A549 (cell line): ENCODE measurements at regions not wholly inside any gene's neighbourhood (a gene's known extent, or its start where the extent isn't known, plus 50 kb on each side); places are given as distances from the start of the nearest gene placed in this dataset.

ENCODE experiments used
- ATAC-seq, 2 experiments: fragments of 200-7000 bp in 1 of 2; fragments of >200 bp in 1 of 2; cut with Nextera tagmentation in 1 of 2; cut with Tn5 transposase in 1 of 2; 3 replicates each; pipeline versions ENCODE4 v1.8.0 to v1.9.1; 2018 to 2020; ENCODE audit warnings: mild to moderate bottlenecking in 1 of 2, moderate library complexity in 1 of 2
- CTCF ChIA-PET: fragments of 300-600 bp; sonication (Branson Sonifier 250); formaldehyde crosslinking; extraction: SDS; loops from one replicate; lab custom pipeline; 2021; ENCODE audit warnings: antibody characterized with exemption, inconsistent platforms; lab: Yijun Ruan, JAX
- POLR2A ChIA-PET: fragments of 350-600 bp; formaldehyde crosslinking; extraction: SDS; loops from one replicate; lab custom pipeline; 2021; ENCODE audit warnings: antibody characterized with exemption, inconsistent platforms; lab: Yijun Ruan, JAX
- DNase-seq, 2 experiments: peaks; one replicate each; pipeline versions ENCODE4 v3.0.0 to v3.0.0-alpha.2; 2011 to 2016; ENCODE audit warnings: low read depth in 1 of 2, low spot score in 1 of 2
- FAIRE-seq: peaks from 2 replicates; lab custom pipeline; 2011; peaks lifted over from hg19 to GRCh38; lab: Jason Lieb, UNC
- H3K27ac ChIP-seq, 2 experiments: fragments of >200 bp; sonication (Bioruptor Twin); formaldehyde crosslinking; 3 replicates each; pipeline ENCODE4 v1.5.1; 2016 to 2017
- H3K4me1 ChIP-seq: fragments of >200 bp; sonication (Bioruptor Twin); formaldehyde crosslinking; 3 replicates; pipeline ENCODE4 v1.6.1; 2016
- H3K4me2 ChIP-seq: fragments of >200 bp; sonication (Bioruptor Twin); formaldehyde crosslinking; 3 replicates; pipeline ENCODE4 v1.6.1; 2016
- H3K4me3 ChIP-seq: fragments of >200 bp; sonication (Bioruptor Twin); formaldehyde crosslinking; 3 replicates; pipeline ENCODE4 v1.5.1; 2016
- H3K9me3 ChIP-seq: fragments of >200 bp; sonication (Bioruptor Twin); formaldehyde crosslinking; 3 replicates; pipeline ENCODE4 v1.6.1; 2016
- CEBPB ChIP-seq, 2 experiments: fragments of >200 bp in 1 of 2; sonication (Bioruptor Twin) in 1 of 2; formaldehyde crosslinking in 1 of 2; IDR thresholded peaks; 2 replicates each; pipeline ENCODE4 v1.6.1; 2012 to 2016
- CHD2 ChIP-seq: fragments of 150-350 bp; IDR thresholded peaks from 2 replicates; pipeline ENCODE4 v1.6.1; 2014; ENCODE audit warnings: low read length; ENCODE audit not compliant: partially characterized antibody
- CHD4 ChIP-seq: fragments of 200-600 bp; sonication (generic); IDR thresholded peaks from 2 replicates; pipeline ENCODE4 v1.6.1; 2016; ENCODE audit warnings: antibody characterized with exemption, mild to moderate bottlenecking, borderline replicate concordance
- EHF ChIP-seq: fragments of 250-450 bp; sonication (Bioruptor Pico); IDR thresholded peaks from 2 replicates; pipeline ENCODE4 v1.5.0; 2020; ENCODE audit warnings: mild to moderate bottlenecking
- EP300 ChIP-seq, 2 experiments: fragments of >200 bp; sonication (Bioruptor Twin); formaldehyde crosslinking; IDR thresholded peaks; 2 replicates in 1 of 2; 3 replicates in 1 of 2; pipeline ENCODE4 v1.6.1; 2016 to 2017
- GATA3 ChIP-seq: IDR thresholded peaks from 2 replicates; pipeline ENCODE4 v1.6.1; 2012; ENCODE audit warnings: borderline replicate concordance
- HDAC2 ChIP-seq: fragments of 200-600 bp; sonication (generic); IDR thresholded peaks from 2 replicates; pipeline ENCODE4 v1.6.1; 2016
- HEYL ChIP-seq: fragments of 250-450 bp; sonication (Bioruptor Pico); IDR thresholded peaks from 2 replicates; pipeline ENCODE4 v1.8.0; 2021; ENCODE audit warnings: mild to moderate bottlenecking, moderate library complexity
- HOXB13 ChIP-seq: fragments of 250-450 bp; sonication (Bioruptor Pico); IDR thresholded peaks from 2 replicates; pipeline ENCODE4 v1.5.0; 2020; ENCODE audit warnings: low read depth, mild to moderate bottlenecking, moderate library complexity
- HOXB5 ChIP-seq: fragments of 250-450 bp; sonication (Bioruptor Pico); IDR thresholded peaks from 2 replicates; pipeline ENCODE4 v1.5.0; 2020; ENCODE audit warnings: mild to moderate bottlenecking, moderate library complexity
- JUN ChIP-seq, 2 experiments: fragments of >200 bp; sonication (Bioruptor Twin); formaldehyde crosslinking; IDR thresholded peaks; 2 replicates in 1 of 2; 3 replicates in 1 of 2; pipeline ENCODE4 v1.6.1; 2016 to 2017
- KDM1A ChIP-seq: fragments of 200-600 bp; sonication (generic); IDR thresholded peaks from 2 replicates; pipeline ENCODE4 v1.6.1; 2016; ENCODE audit warnings: low read depth, mild to moderate bottlenecking
- MYC ChIP-seq: IDR thresholded peaks from 2 replicates; pipeline ENCODE4 v1.6.1; 2012; ENCODE audit warnings: mild to moderate bottlenecking, inconsistent platforms, low read length, improper control_type of control experiment, borderline replicate concordance
- NFE2L2 ChIP-seq: fragments of 150-350 bp; conservative IDR thresholded peaks from 2 replicates; pipeline ENCODE4 v1.6.1; 2014; ENCODE audit warnings: low read length
- NPAS2 ChIP-seq: fragments of 250-450 bp; sonication (Bioruptor Pico); IDR thresholded peaks from 2 replicates; pipeline ENCODE4 v1.8.0; 2022; ENCODE audit warnings: mild to moderate bottlenecking, moderate library complexity, borderline replicate concordance
- NR3C1 ChIP-seq: fragments of >200 bp; sonication (Bioruptor Twin); formaldehyde crosslinking; IDR thresholded peaks from 3 replicates; pipeline ENCODE4 v1.6.1; 2017
- PHF8 ChIP-seq: fragments of 200-600 bp; sonication (generic); IDR thresholded peaks from 2 replicates; pipeline ENCODE4 v1.6.1; 2016; ENCODE audit warnings: low read depth, mild to moderate bottlenecking, antibody characterized with exemption, moderate library complexity, borderline replicate concordance
- RCOR1 ChIP-seq: fragments of 150-350 bp; IDR thresholded peaks from 2 replicates; pipeline ENCODE4 v1.6.1; 2014; ENCODE audit warnings: antibody characterized with exemption, low read length, low read depth
- SREBF2 ChIP-seq: fragments of 450-650 bp; IDR thresholded peaks from 2 replicates; pipeline ENCODE4 v1.6.1; 2014; ENCODE audit warnings: mild to moderate bottlenecking, moderate library complexity
- ZC3H11A ChIP-seq: fragments of 450-650 bp; IDR thresholded peaks from 2 replicates; pipeline ENCODE4 v1.6.1; 2014; ENCODE audit warnings: antibody characterized with exemption, mild to moderate bottlenecking
- ZFP36 ChIP-seq: fragments of 450-650 bp; IDR thresholded peaks from 2 replicates; pipeline ENCODE4 v1.6.1; 2014; ENCODE audit warnings: borderline replicate concordance; ENCODE audit not compliant: partially characterized antibody
- ZNF302 ChIP-seq: fragments of 250-450 bp; sonication (Bioruptor Pico); IDR thresholded peaks from 2 replicates; pipeline ENCODE4 v1.9.0; 2021; ENCODE audit warnings: inconsistent platforms, mild to moderate bottlenecking, moderate library complexity
- ZSCAN20 ChIP-seq: fragments of 250-450 bp; sonication (Bioruptor Pico); IDR thresholded peaks from 2 replicates; pipeline ENCODE4 v1.8.0; 2022; ENCODE audit warnings: mild to moderate bottlenecking, moderate library complexity
- WGBS: methylation state at CpG from one replicate; pipeline ENCODE4 v1.1.6; 2017; ENCODE audit errors: missing lambda C conversion rate; 5-methylcytosine and 5-hydroxymethylcytosine counted together
- TF ChIP-seq, protein P1 (sequence below): IDR thresholded peaks from 2 replicates; pipeline ENCODE4 v1.6.1; 2012
- TF ChIP-seq, protein P2 (sequence below): IDR thresholded peaks from 2 replicates; pipeline ENCODE4 v1.6.1; 2012
- TF ChIP-seq, protein P3 (sequence below): IDR thresholded peaks from 2 replicates; pipeline ENCODE4 v1.6.1; 2012; ENCODE audit warnings: low read depth, borderline replicate concordance
- TF ChIP-seq, protein P4 (sequence below): fragments of 250-450 bp; sonication (Bioruptor Pico); IDR thresholded peaks from 2 replicates; pipeline ENCODE4 v1.5.0; 2020; ENCODE audit warnings: low read depth, mild to moderate bottlenecking, moderate library complexity

DNA sequence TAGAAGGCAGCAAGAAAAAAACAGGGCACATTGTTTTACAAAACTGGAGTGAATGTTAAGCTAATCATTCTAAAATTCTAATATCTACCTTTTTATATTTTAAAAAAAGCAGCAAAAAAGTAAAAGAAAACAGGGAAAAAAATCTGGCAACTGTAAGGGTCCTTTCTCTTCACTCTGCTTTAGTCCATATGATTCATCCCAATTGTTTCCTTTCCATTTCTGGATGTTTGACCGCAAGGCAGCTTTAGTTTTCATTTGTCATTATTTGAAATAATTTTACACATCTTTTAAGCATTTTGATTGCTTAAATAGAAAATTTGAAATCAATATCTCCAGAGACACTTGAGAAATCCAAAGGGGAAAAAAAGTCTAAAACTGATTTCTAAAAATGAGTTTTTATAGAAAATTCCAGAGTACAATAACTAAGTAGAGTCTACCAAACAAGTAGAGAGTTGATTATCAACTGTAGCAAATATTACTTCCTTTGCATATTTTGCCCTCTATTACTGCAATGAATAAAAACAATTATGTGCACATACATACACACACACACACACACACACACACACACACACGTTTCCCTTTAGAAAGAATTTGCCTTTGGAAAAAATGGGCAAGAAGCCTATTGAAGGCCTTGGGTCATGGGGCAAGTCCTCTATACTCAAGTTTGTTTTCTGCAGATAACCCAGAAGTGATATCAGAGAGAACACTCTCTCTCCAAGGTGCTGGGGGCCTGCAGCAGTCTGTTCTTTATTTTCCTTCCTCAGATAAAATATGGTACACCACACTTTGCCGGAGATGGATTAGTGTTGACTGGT is 259.7 kb downstream of the HACE1 start:
- H3K4me2 ChIP-seq, result no peak overlapping the region
- POLR2A ChIA-PET, result no interaction called here
- CTCF ChIA-PET, result no interaction called here
- 79% methylated on average over 3 of the region's 3 CpGs for WGBS
- no peaks in the 10 kb centered on the region for H3K4me1 ChIP-seq
- H3K4me3 ChIP-seq, result no peak overlapping the region
- H3K9me3 ChIP-seq, result no peaks in the 10 kb centered on the region
- DNase-seq, result no peak
- H3K27ac ChIP-seq, result no peak overlapping the region
- TF ChIP-seq, protein P1, sequence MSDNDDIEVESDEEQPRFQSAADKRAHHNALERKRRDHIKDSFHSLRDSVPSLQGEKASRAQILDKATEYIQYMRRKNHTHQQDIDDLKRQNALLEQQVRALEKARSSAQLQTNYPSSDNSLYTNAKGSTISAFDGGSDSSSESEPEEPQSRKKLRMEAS, result no peak
- TF ChIP-seq PHF8 (no peak), MYC (no peak), HEYL (no peak), JUN (IDR thresholded peaks at IDR 0.05) (no peak), KDM1A (no peak), RCOR1 (no peak)
- TF ChIP-seq, protein P2, sequence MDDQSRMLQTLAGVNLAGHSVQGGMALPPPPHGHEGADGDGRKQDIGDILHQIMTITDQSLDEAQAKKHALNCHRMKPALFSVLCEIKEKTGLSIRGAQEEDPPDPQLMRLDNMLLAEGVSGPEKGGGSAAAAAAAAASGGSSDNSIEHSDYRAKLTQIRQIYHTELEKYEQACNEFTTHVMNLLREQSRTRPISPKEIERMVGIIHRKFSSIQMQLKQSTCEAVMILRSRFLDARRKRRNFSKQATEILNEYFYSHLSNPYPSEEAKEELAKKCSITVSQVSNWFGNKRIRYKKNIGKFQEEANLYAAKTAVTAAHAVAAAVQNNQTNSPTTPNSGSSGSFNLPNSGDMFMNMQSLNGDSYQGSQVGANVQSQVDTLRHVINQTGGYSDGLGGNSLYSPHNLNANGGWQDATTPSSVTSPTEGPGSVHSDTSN, result no peak
- TF ChIP-seq, all 56 proteins: peak for 0
- no peak for FAIRE-seq
- ATAC-seq, result no peak

DNA sequence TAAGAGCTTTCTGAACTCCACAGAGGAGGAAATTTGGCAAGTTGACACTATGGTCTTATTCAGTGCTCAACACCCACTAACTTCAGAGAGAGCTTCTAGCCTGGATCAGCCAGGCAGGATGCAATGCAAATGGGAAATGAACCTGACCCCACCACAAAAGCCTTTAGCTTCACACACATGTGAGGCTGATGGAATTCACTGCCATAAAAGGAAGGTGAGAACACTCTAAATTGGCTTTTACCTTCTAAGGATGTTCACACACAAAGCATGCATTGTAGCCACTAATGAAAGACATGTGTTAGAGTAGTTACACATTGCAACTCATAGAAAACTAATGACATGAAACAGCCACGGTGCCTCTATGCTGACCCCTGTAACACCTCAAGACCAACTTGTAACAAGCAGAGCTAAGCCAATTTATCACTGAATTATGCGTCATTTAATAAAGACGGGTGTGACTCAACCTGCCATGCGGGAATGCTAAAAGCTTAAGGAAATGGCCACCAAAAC is 262.1 kb downstream of the HACE1 start:
- no peaks in the 10 kb centered on the region for H3K9me3 ChIP-seq
- H3K4me3 ChIP-seq, result no peak overlapping the region
- FAIRE-seq, result no peak
- ChIA-PET POLR2A (no interaction called here), CTCF (no interaction called here)
- no peaks in the 10 kb centered on the region for H3K4me1 ChIP-seq
- TF ChIP-seq ZNF302 (CRISPR knock-in tag) (no peak), ZFP36 (no peak), RCOR1 (no peak), NR3C1 (no peak), HDAC2 (no peak), SREBF2 (no peak), ZSCAN20 (no peak), CHD4 (no peak), EHF (CRISPR knock-in tag) (no peak), ZC3H11A (no peak), CHD2 (no peak), GATA3 (no peak)
- TF ChIP-seq, protein P3, sequence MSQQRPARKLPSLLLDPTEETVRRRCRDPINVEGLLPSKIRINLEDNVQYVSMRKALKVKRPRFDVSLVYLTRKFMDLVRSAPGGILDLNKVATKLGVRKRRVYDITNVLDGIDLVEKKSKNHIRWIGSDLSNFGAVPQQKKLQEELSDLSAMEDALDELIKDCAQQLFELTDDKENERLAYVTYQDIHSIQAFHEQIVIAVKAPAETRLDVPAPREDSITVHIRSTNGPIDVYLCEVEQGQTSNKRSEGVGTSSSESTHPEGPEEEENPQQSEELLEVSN, result no peak
- H3K27ac ChIP-seq, result no peak overlapping the region
- no peak for DNase-seq
- 71% methylated on average over 4 of the region's 4 CpGs for WGBS
- no peak for ATAC-seq
- H3K4me2 ChIP-seq, result no peak overlapping the region

DNA sequence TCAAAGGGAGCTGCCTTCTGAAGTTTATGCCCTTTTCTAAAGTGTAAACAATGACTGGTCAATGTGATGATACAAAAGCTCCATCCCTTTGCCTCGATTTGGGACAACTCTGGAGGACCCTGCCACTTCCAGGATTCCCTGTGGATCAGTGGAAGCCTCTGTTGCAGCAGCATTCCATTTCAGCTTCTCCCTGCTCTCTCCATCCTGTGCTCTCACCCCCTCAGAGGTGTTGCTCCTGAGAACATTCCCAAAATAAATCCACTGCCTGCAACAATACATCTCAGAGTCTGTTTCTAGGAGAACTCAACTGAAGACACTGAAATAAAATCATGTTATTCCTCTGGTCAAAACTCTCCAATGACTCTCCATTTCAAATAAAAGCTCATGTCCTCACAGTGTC is 263.6 kb downstream of the HACE1 start:
- 0% methylated on average over 1 of the region's 1 CpG for WGBS
- H3K9me3 ChIP-seq, result no peaks in the 10 kb centered on the region
- H3K27ac ChIP-seq, result no peak overlapping the region
- ATAC-seq (no peak), DNase-seq (no peak), FAIRE-seq (no peak)
- no peak overlapping the region for H3K4me2 ChIP-seq
- no peaks in the 10 kb centered on the region for H3K4me1 ChIP-seq
- POLR2A ChIA-PET, result no interaction called here
- H3K4me3 ChIP-seq, result no peak overlapping the region
- CTCF ChIA-PET, result no interaction called here
- TF ChIP-seq NFE2L2 (no peak), GATA3 (no peak), CEBPB (IDR thresholded peaks at IDR 0.05) (no peak), NPAS2 (CRISPR knock-in tag) (no peak), ZNF302 (CRISPR knock-in tag) (no peak), HOXB13 (CRISPR knock-in tag) (no peak), HOXB5 (CRISPR knock-in tag) (no peak), EP300 (IDR thresholded peaks at IDR 0.05) (no peak)
- TF ChIP-seq, protein P4, sequence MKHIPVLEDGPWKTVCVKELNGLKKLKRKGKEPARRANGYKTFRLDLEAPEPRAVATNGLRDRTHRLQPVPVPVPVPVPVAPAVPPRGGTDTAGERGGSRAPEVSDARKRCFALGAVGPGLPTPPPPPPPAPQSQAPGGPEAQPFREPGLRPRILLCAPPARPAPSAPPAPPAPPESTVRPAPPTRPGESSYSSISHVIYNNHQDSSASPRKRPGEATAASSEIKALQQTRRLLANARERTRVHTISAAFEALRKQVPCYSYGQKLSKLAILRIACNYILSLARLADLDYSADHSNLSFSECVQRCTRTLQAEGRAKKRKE (CRISPR knock-in tag), result no peak
